Right hindlimb (tissue), 1 donor: ENCODE measurements at regions not wholly inside any gene's neighbourhood (a gene's known extent, or its start where the extent isn't known, plus 50 kb on each side); places are given as distances from the start of the nearest gene placed in this dataset.

Source experiments
- DNase-seq: peaks from one replicate; pipeline ENCODE4 v3.0.0-alpha.2; 2018

GRCh38 chr5:5613261-5613990 lies 190.9 kb downstream of the ICE1 start:
- DNase-seq = no peak

GRCh38 chr5:5612096-5612495 lies 189.6 kb downstream of the ICE1 start:
- DNase-seq = no peak

- DNase-seq = no peak
These were observed 187.5 kb downstream of the ICE1 start for GRCh38 chr5:5609935-5610334.

GRCh38 chr5:5605170-5605764 lies 182.8 kb downstream of the ICE1 start:
- DNase-seq = no peak

- DNase-seq = no peak
These were observed 180.1 kb downstream of the ICE1 start for GRCh38 chr5:5602554-5602953.

- no peak for DNase-seq
These were observed 176.2 kb downstream of the ICE1 start for GRCh38 chr5:5598547-5599113.

GRCh38 chr5:5593391-5593790 lies 170.9 kb downstream of the ICE1 start:
- DNase-seq = no peak

GRCh38 chr5:5592541-5592940 lies 170.1 kb downstream of the ICE1 start:
- DNase-seq = no peak

GRCh38 chr5:5591567-5591966 lies 169.1 kb downstream of the ICE1 start:
- no peak for DNase-seq

GRCh38 chr5:5589857-5590256 lies 167.4 kb downstream of the ICE1 start:
- no peak for DNase-seq

- DNase-seq = no peak
These were observed 166.7 kb downstream of the ICE1 start for GRCh38 chr5:5588887-5589826.

GRCh38 chr5:5588386-5588785 lies 165.9 kb downstream of the ICE1 start:
- no peak for DNase-seq

- no peak for DNase-seq
These were observed 165.0 kb downstream of the ICE1 start for GRCh38 chr5:5587474-5587873.

- no peak for DNase-seq
These were observed 164.2 kb downstream of the ICE1 start for GRCh38 chr5:5586721-5587120.

- DNase-seq = no peak
These were observed 163.4 kb downstream of the ICE1 start for GRCh38 chr5:5585751-5586341.

GRCh38 chr5:5584751-5585150 lies 162.3 kb downstream of the ICE1 start:
- no peak for DNase-seq

- no peak for DNase-seq
These were observed 161.8 kb downstream of the ICE1 start for GRCh38 chr5:5584236-5584745.

GRCh38 chr5:5583832-5584231 lies 161.4 kb downstream of the ICE1 start:
- no peak for DNase-seq

GRCh38 chr5:5583023-5583765 lies 160.7 kb downstream of the ICE1 start:
- DNase-seq = no peak

- DNase-seq = no peak
These were observed 158.6 kb downstream of the ICE1 start for GRCh38 chr5:5581080-5581479.

GRCh38 chr5:5576744-5577143 lies 154.3 kb downstream of the ICE1 start:
- no peak for DNase-seq

- DNase-seq = no peak
These were observed 153.0 kb downstream of the ICE1 start for GRCh38 chr5:5575461-5575860.
